Activated CD8-positive, alpha-beta memory T cell treated with anti-CD3 and anti-CD28 coated beads for 1 hour (primary cell): ENCODE measurements at regions not wholly inside any gene's neighbourhood (a gene's known extent, or its start where the extent isn't known, plus 50 kb on each side); places are given as distances from the start of the nearest gene placed in this dataset.

ENCODE experiments used
- DNase-seq, 2 donors: peaks; one replicate each; pipeline ENCODE4 v3.0.0-alpha.2; 2020; ENCODE audit warnings: low read depth in 1 of 2; ENCODE audit errors: extremely low read depth in 1 of 2

DNA sequence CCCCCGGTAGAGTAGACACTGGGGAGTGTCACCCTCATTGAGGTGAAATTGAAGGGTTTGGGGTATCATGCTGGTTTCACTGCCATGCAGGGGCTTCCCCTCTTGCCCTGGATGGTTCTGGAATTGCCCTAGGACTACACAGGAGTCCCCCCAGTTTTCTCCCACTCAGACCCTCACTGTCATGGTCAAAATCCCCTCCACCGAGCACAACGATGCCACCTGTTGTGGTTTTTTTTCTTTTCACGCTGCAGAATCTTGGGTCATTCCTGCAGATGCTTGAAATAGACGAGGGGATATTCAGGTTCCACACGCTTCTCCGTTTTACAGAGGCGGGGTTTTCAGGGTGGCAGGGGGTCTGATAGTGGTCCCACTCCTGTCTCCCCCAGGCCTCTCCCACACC is 255.6 kb downstream of the ENGASE start:
- no peak for DNase-seq

DNA sequence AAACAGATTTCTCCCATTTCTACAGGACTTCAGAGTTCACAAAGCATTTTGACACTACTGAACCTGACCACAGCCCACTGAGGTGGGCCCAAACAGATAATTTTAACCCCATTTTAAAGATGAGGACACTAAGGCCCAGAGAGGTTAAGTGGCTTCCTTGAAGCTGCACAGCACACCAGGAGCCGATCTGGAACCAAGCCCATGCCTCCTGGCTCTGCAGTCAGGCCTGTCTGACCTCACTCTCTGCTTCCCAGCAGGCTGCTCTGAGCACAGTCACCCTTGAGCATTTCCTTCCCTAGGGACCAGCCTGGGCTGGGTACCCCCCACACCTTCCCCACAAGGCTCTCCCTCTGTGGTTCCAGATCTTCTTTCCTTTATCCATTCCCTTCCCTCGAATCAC is 252.2 kb downstream of the ENGASE start:
- no peak for DNase-seq

DNA sequence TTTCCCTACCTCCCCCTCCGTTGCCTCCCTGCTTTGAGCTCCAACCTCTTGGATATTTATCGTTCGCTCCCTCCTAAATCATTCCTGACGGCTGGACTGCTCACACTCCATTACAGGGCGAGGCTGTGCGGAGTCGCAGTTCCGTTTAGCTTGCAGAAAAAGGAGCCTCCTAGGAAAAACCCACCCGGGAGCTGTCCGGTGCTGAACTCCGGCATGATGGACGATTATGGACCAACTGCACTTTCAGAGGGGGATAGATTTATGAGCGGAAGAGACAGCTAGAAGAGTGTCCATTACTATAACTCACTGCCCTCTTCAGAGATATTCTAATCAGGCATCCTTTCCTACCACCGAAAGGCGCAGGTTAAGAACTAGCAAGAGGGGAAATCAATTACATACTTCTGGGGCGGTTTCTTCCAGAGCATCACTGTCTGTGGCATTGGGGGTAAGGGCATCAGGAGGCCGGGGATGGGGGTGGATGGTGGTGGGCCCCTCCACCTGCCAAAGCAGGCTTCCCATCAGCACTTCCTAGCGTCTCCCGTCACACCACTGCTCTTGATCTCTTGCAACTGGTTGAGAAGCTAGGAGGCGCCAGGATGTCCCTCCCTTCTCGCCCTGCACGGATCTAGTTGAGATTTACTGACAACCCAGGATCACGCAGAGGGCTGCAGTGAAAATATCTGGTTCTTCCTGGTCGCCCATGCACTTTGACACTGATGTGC is 251.2 kb downstream of the ENGASE start:
- no peak for DNase-seq

DNA sequence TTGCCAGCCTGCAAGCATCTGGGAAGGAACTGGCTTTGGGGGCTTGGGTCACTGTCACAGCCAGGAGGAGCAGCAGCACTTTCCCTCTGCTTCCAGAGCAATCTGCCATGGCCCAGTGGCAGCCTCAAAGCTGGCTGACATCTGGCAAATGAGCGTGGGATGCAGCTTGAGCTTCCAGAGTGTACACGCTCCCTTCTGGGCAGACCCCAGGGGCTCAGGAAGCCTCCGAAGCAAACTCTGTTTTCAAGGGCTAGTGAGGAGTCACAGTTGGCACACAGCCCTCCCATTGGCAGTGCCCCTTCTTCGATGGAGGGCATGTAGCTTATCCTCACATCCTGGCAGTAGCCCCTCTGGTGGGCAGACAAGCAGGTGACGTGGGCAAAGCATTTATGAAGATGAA is 249.6 kb downstream of the ENGASE start:
- DNase-seq, result no peak

DNA sequence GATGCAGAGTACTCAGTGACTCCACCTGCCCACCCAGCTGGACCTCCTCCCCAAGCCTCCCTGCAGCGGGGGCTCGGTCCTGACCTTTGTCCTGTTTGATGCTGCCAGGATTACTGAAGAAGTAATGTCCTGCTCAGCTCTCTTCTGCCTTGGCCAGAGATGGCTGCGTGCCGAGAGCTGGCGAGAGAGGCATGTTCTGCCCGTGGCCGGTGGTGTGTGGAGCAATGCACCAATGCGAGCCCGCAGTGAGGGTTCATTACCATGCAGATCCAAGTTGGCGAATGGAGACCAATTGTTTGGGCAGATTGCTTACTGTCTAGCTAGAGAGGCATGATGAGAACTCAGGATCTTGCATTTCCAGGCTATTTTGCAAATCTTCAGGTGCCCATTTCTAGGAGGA is 248.9 kb downstream of the ENGASE start:
- no peak for DNase-seq

DNA sequence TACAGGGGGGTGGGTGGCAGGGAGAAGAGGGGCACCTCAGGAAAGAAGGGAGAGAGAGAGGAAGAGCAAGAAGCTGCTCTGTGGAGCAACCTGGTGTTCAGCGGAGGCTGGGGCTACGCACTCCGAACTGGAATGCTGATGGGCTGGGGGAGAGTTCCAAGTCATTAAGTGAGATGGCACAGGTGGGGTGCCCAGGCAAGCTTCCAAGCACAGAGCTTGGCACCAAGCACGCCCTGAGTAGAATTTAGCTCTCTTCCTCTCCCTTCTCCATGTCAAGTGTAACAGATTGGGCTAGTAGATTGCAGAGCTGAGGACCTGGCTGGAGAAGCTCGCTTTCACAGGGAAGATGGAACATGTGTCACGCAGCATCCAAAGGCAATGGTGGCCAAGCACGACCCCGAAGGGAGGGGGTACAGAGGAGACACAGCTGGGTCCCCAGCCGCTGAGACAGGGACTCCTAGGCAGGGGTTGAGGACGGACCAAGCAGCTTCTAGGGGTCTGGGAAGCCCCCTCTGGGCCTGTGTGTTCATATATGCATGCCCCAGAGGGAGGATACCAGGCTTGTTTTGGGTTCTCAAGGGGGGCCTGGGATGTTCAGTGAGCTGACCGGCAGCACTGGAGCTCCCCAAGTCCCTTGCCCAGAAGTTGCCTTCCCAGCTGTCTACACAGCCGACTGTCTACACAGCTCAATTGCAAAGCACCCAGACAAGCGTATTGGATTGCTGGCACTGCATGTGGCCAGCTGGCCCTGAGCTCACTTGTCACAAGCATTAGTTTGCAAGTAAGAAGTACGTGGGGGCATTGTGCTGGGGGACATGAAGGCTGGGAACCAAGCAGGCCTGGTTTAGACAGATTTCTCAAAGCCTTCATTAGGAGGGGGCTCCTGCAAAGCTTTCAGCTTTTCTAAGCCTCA is 247.8 kb downstream of the ENGASE start:
- no peak for DNase-seq

DNA sequence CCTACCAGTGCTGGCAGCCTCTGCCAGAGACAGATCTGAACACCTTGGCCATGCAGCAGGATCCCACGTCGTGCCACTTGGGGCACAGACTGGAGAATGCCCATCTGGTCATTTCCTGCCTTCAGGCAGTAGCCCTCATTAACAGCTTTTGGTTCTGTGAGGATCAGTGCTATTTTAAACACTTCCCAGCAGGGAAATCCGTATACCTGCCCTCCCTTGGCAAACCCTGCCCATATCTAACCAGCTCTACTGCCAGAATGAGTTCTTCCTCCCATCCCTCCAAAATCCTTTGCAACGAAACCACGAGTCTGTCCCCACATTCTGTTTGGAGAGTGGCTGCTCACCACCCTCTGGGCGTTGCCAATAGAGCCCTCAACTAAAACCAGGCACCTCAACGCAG is 245.7 kb downstream of the ENGASE start:
- DNase-seq, result no peak

DNA sequence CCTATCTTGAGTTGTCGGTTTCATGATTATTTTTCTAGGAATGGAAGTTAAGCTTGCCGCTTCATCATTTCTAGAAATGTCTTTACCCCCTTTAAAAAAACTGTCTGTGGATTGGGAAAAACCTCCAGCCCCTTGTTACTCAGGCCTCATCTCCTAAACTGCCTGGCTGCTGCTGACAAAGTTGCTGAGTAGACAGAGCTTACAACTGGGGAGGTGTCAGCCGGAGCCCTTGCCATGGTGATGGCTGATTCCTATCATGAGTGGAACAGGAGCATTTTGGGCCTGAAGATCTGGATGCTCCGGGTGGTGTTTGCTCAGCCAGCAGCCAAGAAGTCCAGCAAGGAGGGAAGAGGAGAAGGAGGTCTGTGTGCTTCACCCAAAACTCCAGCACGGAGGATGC is 243.3 kb downstream of the ENGASE start:
- no peak for DNase-seq

DNA sequence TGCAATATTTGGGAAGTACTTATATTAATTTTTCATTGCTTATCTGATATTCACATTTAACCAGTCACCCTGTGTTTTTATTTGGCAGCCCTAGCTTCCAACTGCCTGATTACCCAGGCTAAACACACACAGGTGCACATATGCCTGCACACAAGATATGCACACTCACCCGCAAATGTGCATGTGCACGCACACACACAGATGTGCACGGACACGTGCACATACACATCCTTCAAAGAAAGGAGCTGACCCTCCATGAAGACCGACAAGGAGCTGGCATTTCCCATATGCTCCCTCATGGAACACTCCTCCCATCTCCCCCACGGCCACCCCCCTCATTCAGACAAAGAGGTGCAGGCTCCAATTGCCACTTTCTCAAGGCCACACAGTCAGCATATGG is 242.2 kb downstream of the ENGASE start:
- DNase-seq, result no peak

DNA sequence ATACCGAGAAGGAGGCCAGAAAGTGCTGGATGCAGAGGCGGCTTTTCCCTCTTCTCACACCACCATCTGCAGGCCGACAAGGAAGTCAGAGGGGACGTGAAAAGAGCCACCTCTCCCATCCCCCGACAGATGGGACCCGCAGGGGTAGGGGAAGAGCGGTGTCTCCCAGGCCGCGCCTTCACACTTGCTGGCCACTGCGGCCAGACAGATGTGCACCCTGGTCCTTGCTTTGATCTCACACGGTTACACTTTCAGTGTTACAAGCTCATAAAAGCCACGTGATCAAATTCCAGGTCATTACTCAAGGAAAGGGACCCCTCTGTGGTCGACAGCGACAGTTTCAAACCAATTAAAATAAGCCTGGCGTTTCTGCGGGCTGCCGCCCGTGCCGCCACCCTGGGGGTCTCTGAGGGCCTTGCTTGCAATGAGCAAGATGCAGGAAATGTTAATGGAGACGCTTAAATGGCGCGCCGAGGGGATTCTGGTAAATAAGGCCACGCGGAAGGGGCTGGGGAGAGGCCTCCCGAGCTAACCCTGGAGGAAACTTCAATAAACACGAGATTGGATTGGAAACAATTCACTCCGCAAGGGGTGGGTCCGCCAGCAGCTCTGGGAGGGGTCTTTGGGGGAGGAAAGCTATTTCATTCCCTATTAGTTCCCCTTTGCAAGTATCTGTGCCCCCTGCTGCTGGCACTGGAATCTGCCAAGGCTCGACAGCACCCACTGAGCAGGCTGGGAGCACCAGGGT is 240.9 kb downstream of the ENGASE start:
- no peak for DNase-seq

DNA sequence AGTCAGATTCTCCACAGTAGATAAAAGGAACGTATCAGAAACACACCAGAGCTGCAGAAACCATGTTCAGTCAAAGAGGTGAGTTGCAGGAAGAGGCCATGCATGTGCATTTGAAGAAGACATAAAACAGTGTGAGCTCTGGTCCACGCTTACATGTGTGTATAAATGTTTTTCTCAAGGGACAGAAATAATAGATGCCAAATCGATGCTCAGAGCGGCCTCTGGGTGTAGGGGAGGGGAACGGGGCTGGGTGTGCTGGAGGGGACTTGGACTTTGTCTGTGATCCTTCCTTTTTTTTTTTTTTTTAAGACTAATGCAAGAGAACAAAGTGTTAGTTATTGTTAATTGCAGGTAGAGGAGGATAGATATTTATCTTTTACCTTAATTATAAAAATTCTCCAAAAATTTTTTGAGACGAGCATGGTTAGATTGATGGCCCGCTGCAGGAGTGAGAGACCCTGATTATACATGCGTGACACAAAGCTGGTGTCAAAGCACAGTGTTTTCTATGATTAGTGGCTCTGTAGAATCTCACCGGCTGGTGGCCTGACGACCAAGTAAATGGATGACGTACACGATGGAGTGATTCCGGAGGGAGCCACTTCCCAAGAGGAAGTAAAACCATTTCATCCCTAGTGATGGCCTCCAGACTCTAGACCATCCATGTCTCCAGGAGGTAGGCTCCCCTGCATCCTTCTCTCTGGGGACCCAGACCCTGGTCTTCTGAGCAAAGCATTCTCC is 240.2 kb downstream of the ENGASE start:
- DNase-seq, result no peak

DNA sequence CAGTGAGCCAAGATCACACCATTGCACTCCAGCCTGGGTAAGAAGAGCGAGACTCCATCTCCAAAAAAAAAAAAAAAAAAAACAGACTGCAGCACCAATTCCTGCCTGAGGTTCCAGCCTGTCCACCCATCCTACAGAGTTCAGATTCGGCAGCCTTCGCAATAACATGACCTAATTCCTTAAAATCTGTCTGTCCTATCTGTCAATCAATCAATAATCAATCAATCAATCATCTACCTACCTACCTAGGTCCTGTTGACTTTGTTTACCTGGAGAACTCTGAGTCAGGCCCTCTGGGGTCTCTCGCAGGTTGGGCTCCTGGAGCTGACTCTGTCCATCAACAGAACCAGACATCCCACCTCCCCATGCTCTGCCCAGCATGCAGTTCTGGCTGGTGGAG is 236.7 kb downstream of the ENGASE start:
- no peak for DNase-seq

DNA sequence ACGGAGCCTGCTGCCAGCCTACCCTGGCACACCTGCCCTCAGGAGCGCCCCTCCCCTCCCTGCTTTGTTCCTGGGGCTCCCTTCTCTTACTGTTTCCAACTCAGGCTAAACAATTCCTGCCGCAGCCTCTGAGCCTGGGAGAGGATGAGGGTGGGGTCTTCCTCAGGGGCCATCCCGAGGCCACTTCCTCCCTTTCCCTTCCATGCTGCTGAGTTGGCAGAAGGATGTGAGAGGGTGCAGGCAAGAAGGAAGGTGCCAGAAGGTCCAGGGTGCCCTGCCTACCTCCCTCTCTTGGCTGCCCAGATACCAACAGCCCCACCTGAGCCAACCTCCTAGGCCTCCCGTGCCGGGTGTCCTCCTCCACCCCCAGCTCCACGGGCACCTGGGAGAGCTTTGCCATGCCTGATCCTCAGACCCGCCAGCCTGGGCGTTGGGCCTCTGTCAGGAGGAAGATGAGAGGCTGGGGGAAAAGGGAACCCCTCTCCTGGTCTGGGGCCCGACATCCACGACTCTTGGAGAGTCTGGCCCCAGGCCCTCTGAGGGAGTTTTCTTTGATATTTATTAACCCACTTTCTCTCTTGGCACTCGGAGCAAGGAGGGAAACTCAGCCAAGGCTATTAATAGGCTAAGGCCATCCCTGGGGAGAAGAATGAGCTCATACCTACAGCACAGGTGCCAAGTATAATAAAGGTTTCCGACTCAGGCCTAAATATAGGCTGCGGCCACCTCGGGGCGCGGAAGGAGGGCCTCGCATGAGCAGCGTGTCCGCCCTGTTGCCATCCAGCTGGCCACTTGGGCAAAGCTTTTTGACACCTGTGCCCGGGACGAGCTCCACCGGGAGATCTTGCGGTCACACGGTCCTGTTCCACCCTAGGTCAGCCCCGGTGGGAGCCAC is 232.0 kb downstream of the ENGASE start:
- DNase-seq, result no peak

DNA sequence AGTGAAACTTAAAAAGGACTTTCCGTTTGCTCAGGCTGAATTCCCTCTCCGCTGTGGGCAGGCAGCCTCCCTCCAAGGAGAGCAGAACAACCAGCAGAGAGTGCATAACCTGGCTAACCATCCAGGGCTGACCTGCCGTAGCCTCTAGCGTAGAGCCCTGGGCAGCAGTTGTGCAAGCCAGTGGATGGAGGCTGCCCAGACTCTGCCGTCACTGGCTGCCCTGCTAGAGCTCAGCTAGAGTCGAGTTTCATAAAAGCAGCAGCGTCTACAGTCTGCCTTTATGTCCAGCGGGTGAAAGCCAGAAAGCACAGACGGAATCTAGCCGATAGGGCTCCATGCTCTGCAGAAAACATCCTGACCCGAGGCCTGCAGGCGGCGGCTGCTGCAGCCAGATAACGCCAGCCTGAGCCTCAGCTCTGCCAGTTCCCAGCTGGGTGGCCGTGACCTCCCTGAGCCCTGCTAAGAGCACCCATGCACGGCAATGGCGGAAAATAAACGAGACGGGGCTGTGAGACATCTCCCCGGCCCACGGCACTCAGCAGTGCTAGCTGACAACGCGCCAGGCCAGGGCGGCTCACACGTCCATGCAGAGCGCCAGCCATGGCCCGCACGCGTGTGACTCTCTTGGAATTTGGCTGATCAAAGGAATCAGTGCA is 231.3 kb downstream of the ENGASE start:
- no peak for DNase-seq

DNA sequence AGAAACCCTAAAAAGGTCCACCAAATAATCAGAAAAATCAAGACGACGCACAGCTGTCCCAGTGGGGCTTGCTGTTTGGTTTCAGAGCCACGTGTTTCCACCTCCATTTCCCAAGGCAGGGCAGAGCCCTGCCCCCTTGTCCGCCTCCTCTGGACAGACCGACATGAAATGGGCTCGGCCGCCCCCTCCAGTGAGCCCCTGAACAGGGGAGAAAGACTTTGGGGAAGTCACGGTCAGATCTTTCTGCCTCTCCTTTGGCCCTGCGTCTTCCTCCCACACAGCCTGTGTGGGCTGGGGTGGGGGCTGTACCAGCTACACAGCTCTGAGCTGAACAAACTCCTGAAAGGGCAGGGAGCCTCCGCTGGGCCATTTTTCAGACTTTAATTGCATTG is 230.7 kb downstream of the ENGASE start:
- DNase-seq, result no peak

DNA sequence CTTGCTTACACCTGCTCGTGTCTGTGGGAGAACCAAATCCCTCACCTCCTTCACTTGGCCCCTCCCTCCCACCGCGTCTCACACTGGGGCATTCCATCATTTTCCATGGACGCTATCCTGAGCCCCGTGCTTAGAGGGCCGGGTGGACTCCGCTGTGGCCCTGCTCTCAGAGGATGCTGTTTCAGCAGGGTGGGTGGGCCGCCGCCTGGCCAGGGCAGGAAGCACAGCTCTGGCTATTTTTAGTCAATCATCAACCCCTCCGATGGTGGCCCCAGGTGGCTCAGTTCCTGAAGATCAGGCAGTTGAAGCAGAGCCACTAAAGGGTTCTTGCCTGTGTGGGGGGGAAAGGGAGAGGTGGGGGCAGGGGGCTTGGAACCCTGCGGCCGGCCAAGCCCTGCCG is 230.3 kb downstream of the ENGASE start:
- no peak for DNase-seq

DNA sequence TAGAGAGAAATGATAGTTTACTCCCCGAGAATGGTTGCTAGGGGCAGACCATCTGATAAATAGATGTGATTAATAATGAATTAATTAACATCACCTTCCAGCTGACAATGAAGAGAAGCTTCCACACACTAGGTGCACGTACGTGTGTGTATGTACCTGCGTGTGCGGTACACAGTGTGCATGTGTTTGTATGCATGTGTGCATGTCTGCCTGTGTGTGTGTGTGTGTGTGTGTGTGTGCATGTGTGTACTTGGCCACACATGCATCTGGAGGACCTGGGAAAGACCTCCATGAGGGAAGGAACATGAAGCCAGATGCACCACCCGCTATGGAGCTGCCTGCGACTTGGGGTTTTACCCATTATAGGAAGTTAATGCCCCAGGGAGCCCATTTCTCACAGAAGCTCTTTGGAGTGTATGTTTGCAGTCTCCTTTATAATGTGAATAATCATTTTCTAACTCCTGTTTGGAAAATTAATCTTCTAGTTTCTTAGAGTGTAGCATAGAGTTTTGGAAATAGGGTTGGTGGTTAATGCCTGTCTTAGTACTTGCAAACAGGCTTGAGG is 229.1 kb downstream of the ENGASE start:
- no peak for DNase-seq

DNA sequence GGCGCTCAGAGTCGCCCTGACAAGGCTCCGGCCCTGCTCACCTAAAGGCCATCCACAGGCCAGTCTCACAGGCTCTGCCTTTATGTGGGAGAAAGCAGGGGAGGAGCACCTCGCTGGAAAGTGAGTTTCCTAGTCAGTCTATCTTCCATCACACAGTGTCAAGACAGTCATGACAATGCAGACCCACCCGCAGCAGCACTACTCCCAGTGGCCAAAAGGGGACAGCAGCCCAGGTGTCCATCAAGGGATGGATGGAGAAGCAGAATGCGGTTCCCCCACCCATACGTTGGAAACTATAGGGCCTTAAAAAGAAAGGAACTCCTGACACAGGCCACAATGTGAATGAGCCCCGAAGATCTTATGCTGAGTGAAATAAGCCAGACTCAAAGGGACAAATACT is 226.8 kb downstream of the ENGASE start:
- no peak for DNase-seq

DNA sequence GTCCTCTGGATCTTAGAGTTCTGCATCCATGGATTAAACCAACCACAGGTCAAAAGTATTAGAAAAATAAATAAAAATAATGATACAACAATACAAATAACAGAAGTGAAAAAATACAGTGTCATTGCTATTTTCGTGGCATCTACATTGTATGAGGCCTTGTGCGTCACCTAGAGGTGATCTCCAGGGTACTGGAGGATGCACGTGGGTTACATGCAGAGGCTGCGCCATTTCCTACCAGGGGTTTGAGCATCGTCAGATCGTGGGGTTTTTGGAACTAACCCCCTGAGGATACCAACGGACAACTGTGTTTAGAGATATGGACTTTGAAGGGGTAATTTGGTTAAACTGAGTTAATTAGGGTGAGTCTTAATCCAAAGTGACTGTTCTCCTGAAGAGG is 224.7 kb downstream of the ENGASE start:
- DNase-seq, result no peak
